Astrocyte of the spinal cord (primary cell): ENCODE measurements at regions not wholly inside any gene's neighbourhood (a gene's known extent, or its start where the extent isn't known, plus 50 kb on each side); places are given as distances from the start of the nearest gene placed in this dataset.

Experiments
- DNase-seq: peaks from one replicate; pipeline ENCODE4 v3.0.0; 2011; ENCODE audit warnings: low read depth, low spot score
- H3K4me3 ChIP-seq: 2 replicates; pipeline ENCODE4 v1.5.1; 2011; ENCODE audit warnings: low read depth, mild to moderate bottlenecking, low read length, moderate library complexity
- in situ Hi-C: cut with HindIII; loops from 2 replicates; pipeline ENCODE4 v1.10.0; 2017; ENCODE audit warnings: low sequenced_read_pairs
- TF ChIP-seq, protein P1 (sequence below): IDR thresholded peaks from 2 replicates; pipeline ENCODE4 v1.5.1; 2012; ENCODE audit warnings: low read depth, mild to moderate bottlenecking, low read length, inconsistent platforms

DNA sequence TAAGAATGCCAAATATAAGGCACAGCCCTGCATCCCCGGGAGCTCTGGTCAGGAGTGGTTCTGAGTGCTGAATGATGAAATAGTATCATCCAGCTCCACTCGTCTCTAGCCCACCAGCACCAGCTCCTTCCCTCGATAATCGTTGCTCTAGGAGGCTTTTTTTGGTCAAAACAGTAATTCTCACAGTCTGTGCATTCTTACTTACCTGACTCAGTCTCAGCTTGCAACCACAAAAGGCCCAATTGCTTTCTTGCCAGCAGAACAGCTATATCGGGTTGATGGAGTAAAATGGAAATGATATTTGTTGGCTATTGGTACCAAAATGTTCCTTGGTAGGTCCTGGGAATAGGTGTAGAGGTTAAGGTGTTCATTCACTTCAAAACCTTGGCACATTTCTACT lies 94.8 kb downstream of the BMP4 start:
- in situ Hi-C loops: no loop called here
- DNase-seq: peak; percentile 40
- no peak overlapping the region for H3K4me3 ChIP-seq
- TF ChIP-seq, protein P1, sequence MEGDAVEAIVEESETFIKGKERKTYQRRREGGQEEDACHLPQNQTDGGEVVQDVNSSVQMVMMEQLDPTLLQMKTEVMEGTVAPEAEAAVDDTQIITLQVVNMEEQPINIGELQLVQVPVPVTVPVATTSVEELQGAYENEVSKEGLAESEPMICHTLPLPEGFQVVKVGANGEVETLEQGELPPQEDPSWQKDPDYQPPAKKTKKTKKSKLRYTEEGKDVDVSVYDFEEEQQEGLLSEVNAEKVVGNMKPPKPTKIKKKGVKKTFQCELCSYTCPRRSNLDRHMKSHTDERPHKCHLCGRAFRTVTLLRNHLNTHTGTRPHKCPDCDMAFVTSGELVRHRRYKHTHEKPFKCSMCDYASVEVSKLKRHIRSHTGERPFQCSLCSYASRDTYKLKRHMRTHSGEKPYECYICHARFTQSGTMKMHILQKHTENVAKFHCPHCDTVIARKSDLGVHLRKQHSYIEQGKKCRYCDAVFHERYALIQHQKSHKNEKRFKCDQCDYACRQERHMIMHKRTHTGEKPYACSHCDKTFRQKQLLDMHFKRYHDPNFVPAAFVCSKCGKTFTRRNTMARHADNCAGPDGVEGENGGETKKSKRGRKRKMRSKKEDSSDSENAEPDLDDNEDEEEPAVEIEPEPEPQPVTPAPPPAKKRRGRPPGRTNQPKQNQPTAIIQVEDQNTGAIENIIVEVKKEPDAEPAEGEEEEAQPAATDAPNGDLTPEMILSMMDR: no peak

DNA sequence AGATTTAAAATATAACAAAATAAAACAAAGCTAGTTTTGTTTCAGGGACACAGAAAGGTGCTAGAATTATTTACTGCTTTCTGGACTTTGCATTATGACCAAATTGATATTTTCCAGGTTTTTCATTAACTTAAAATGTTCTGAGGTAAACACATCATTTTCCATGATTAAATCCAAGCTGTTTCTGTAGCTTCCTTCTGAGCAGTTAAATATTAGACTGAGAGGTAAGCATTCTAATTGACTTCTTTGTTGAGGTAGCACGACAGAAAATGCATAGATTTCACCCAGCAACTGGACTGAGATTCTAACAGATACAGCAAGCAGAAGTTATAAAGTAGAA lies 98.3 kb downstream of the BMP4 start:
- DNase-seq: no peak
- H3K4me3 ChIP-seq: no peak overlapping the region
- TF ChIP-seq, protein P1: no peak
- in situ Hi-C loops: no loop called here

DNA sequence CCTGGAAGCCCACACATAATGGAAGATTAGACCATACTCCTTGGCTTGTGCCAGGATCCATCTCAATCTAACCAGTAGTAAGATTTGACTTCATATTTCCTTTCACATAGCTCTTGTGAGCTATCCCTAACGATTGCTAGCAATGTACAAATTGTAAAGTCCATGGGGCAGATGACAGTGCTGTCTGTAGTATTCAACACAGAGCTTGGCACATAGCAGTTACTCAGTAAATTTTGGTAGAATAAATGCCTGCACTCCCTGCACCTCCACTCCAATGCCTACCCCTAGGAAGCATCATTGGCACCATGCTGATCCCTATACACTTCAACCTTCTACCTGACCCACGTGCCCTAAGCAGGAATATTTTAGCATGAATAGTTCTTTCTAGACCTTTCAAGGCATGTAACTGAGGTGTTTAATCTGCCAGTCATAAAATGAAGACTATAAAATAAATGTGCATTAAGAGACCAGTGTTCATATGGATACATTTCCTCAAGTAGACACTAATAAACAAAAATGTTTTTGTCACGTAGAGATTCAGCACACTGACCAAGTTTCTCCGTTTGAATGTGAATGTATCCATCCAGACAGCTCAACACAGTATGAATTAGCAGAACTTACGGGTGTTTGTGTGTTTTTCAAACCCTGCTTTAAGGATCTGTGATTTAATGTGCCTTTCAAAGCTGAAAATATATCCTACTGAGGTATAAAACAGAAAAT lies 98.8 kb downstream of the BMP4 start:
- in situ Hi-C loops: no loop called here
- H3K4me3 ChIP-seq: no peak overlapping the region
- TF ChIP-seq, protein P1: no peak
- no peak for DNase-seq

DNA sequence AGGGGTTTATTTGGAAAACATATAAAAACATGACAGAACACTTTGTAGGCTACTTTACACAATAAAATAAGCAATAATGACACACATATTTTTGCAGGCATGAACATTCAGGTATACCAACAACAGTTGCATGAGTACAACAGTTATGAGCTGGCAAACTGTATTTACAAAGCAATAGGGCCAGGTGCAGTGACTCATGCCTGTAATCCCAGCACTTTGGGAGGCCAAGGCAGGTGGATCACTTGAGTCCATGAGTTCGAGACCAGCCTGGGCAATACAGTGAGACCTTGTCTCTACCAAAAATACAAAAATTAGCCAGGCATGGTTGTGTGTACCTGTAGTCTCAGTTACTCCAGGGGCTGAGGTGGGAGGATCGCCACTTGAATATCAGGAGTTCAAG lies 101.1 kb downstream of the BMP4 start:
- in situ Hi-C loops: no loop called here
- no peak overlapping the region for H3K4me3 ChIP-seq
- TF ChIP-seq, protein P1: no peak
- no peak for DNase-seq

DNA sequence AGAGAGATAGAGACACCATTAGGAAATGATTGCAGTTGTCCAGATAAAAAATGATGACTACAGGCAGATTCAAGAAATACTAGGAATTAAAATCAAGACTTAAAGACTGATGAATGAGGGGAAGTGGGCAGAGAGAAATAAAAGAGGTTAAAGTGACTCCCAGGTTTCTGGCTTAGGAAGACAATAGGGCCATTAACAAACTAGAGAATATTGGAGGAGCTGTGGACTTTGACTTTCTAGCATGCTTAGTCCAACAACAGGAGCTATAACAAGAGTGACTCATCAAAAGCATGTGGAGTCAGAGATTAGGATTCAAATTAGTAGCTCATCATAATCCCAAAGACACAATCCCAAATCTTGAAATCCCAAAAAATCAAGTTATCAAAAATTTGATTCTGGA lies 101.5 kb downstream of the BMP4 start:
- in situ Hi-C loops: no loop called here
- TF ChIP-seq, protein P1: no peak
- no peak for DNase-seq
- H3K4me3 ChIP-seq: no peak overlapping the region

DNA sequence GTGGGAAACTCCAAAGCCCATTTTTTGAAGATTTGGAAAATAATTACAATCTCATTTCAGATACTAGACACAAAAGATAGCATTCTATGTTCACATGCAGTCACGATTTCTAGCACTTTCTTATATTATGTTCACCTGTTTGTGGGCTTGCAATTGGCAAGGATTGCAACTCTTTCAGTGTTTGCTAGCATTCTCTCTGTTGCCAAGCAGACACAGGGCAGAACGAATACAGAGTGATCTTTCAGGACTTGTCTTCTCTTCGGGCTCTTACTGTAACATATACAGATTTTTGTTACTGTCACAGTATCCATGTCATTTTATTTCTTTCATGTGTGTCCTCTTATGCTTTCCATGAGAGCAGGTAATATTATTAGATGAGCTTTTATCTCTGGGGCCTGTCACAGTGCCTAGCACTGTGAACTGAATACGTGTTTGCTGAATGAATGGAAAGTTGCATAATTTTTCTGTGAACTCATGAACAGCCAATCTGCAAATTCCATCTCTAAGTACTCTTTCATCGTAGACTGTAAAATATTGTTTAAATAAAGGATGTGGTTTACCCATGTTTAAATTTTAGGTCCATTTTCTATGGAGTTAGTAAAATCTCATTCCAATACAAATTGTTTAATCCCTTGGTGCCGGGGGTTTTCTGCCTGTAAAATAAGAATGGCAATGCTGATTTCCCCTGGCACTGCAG lies 105.1 kb downstream of the BMP4 start:
- no peak overlapping the region for H3K4me3 ChIP-seq
- in situ Hi-C loops: no loop called here
- TF ChIP-seq, protein P1: no peak
- DNase-seq: no peak
